Left ventricle myocardium inferior (tissue), 1 donor: ENCODE measurements at regions not wholly inside any gene's neighbourhood (a gene's known extent, or its start where the extent isn't known, plus 50 kb on each side); places are given as distances from the start of the nearest gene placed in this dataset.

Experiments
- DNase-seq: peaks from one replicate; pipeline ENCODE4 v3.0.0-alpha.2; 2020
- H3K27ac ChIP-seq: fragments of 200-600 bp; replicated peaks from 2 replicates; pipeline ENCODE4 v1.8.0; 2021
- H3K27me3 ChIP-seq: fragments of 200-600 bp; 2 replicates; pipeline ENCODE4 v1.8.0; 2021; ENCODE audit warnings: low read depth
- H3K36me3 ChIP-seq: fragments of 200-600 bp; 2 replicates; pipeline ENCODE4 v1.8.0; 2021
- H3K4me1 ChIP-seq: fragments of 200-600 bp; 2 replicates; pipeline ENCODE4 v1.8.0; 2021
- H3K4me3 ChIP-seq: fragments of 200-600 bp; 2 replicates; pipeline ENCODE4 v1.8.0; 2021; ENCODE audit warnings: mild to moderate bottlenecking, moderate library complexity
- H3K9me3 ChIP-seq: fragments of 200-600 bp; replicated peaks from 2 replicates; pipeline ENCODE4 v1.8.0; 2021
- intact Hi-C: fragments of 100-400 bp; cut with micrococcal nuclease; formaldehyde crosslinking; loops from one replicate; pipeline ENCODE4 v1.11.0; 2022
- TF ChIP-seq, protein P1 (sequence below): fragments of 200-600 bp; IDR thresholded peaks from 2 replicates; pipeline ENCODE4 v1.8.0; 2021; ENCODE audit warnings: antibody characterized with exemption, mild to moderate bottlenecking, borderline replicate concordance
- donor health status: DM: no; HTN: yes; CAD: no; lungs with severe emphysema.

GRCh38 chr9:90726215-90726614 lies 75.4 kb upstream of the SYK start:
- Histone ChIP-seq H3K27me3 (peaks cover 44% of the 10 kb centered on the region), H3K27ac (no peak overlapping the region), H3K4me3 (no peak overlapping the region), H3K4me1 (no peaks in the 10 kb centered on the region), H3K9me3 (no peaks in the 10 kb centered on the region), H3K36me3 (no peaks in the 10 kb centered on the region)
- no peak for DNase-seq
- intact Hi-C loops: no loop called here
- TF ChIP-seq, protein P1, sequence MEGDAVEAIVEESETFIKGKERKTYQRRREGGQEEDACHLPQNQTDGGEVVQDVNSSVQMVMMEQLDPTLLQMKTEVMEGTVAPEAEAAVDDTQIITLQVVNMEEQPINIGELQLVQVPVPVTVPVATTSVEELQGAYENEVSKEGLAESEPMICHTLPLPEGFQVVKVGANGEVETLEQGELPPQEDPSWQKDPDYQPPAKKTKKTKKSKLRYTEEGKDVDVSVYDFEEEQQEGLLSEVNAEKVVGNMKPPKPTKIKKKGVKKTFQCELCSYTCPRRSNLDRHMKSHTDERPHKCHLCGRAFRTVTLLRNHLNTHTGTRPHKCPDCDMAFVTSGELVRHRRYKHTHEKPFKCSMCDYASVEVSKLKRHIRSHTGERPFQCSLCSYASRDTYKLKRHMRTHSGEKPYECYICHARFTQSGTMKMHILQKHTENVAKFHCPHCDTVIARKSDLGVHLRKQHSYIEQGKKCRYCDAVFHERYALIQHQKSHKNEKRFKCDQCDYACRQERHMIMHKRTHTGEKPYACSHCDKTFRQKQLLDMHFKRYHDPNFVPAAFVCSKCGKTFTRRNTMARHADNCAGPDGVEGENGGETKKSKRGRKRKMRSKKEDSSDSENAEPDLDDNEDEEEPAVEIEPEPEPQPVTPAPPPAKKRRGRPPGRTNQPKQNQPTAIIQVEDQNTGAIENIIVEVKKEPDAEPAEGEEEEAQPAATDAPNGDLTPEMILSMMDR: no peak

DNA sequence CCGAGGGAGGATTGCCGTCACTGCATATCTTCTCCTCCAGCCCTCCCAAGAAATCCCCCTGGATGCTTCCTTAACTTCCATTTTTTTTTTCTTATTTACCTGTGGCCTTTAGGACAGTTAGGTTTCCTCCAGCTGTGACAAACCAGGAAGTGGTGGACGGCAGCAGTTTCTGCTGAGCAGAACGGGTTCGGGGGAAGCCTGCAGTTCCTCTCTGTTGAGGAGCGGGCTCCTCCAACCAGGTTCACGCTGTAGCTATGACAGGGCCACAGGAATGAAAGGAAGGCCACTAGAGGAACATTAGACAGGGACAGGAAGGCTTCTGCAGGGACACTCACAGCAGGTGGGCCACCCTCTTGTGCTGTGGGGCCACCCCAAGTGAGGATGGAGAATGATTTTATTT lies 76.7 kb upstream of the SYK start:
- Histone ChIP-seq H3K4me3 (no peak overlapping the region), H3K4me1 (no peaks in the 10 kb centered on the region), H3K9me3 (no peaks in the 10 kb centered on the region), H3K27ac (no peak overlapping the region), H3K27me3 (peaks cover 33% of the 10 kb centered on the region), H3K36me3 (no peaks in the 10 kb centered on the region)
- intact Hi-C loops: no loop called here
- TF ChIP-seq, protein P1: no peak
- DNase-seq: no peak

- no peaks in the 10 kb centered on the region for H3K9me3 ChIP-seq
- TF ChIP-seq, protein P1: no peak
- peaks cover 29% of the 10 kb centered on the region for H3K27me3 ChIP-seq
- intact Hi-C loops: no loop called here
- H3K4me3 ChIP-seq: no peak overlapping the region
- H3K36me3 ChIP-seq: no peaks in the 10 kb centered on the region
- no peak overlapping the region for H3K27ac ChIP-seq
- no peaks in the 10 kb centered on the region for H3K4me1 ChIP-seq
- DNase-seq: no peak
Observed at GRCh38 chr9:90724112-90724511, 77.5 kb upstream of the SYK start.

GRCh38 chr9:90722071-90722470 lies 79.4 kb upstream of the DIRAS2 start:
- intact Hi-C loops: no loop called here

DNA sequence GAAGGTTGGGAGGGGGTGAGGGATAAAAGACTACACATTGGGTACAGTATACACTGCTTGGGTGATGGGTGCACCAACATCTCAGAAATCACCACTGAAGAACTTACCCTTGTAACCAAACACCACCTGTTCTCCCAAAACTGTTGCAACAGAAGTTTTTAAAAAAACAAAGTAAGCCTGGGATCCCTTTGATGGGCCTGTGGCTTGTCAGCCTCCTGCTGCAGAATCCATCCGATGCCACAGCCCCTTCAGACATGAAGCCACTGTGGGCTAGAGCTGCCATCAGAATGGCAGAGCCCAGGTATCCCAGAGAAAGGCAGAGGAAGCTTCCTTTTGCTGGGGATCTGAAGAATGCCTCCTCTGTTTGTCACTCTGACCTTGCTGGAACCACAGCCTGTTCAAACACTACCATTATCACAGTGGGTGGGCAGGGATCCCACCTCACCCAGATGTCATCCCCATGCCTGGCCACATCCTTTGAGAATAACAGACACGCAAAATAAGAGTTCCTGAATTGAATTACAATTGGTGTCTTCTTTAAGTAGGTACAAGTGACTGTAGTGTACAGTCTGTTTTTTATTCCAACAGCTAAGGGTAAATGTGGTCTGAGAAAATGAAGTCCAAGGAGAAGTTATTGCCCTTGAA lies 78.1 kb upstream of the DIRAS2 start:
- Histone ChIP-seq H3K4me1 (no peaks in the 10 kb centered on the region), H3K27ac (no peak overlapping the region), H3K27me3 (peaks cover 26% of the 10 kb centered on the region), H3K9me3 (no peaks in the 10 kb centered on the region), H3K4me3 (no peak overlapping the region), H3K36me3 (no peaks in the 10 kb centered on the region)
- TF ChIP-seq, protein P1: no peak
- no peak for DNase-seq
- intact Hi-C loops: no loop called here

More at GRCh38 chr9:90722071-90722470, 79.4 kb upstream of the DIRAS2 start:
- no peak overlapping the region for H3K4me3 ChIP-seq
- H3K27me3 ChIP-seq: peaks cover 26% of the 10 kb centered on the region
- H3K4me1 ChIP-seq: no peaks in the 10 kb centered on the region
- H3K27ac ChIP-seq: no peak overlapping the region
- DNase-seq: no peak
- no peaks in the 10 kb centered on the region for H3K36me3 ChIP-seq
- H3K9me3 ChIP-seq: no peaks in the 10 kb centered on the region
- TF ChIP-seq, protein P1: no peak
